Neural progenitor cell (in vitro differentiated cells): ENCODE measurements at regions not wholly inside any gene's neighbourhood (a gene's known extent, or its start where the extent isn't known, plus 50 kb on each side); places are given as distances from the start of the nearest gene placed in this dataset.
A peak's percentile ranks its signal among the peaks of the same experiment; 100 is the strongest.

Source experiments
- CTCF ChIP-seq: fragments of 200-600 bp; sonication (generic); IDR thresholded peaks from 2 replicates; pipeline ENCODE4 v1.5.1; 2017; ENCODE audit warnings: antibody characterized with exemption, mild to moderate bottlenecking
- EZH2phosphoT487 ChIP-seq: fragments of 200-600 bp; sonication (generic); IDR thresholded peaks from 2 replicates; pipeline ENCODE4 v1.6.1; 2017; ENCODE audit warnings: antibody characterized with exemption

- TF ChIP-seq CTCF (no peak), EZH2phosphoT487 (peak; percentile 54)
Observed at GRCh38 chr18:10403708-10404107, 50.7 kb upstream of the APCDD1 start.
